ENCODE measurements at regions not wholly inside any gene's neighbourhood (a gene's known extent, or its start where the extent isn't known, plus 50 kb on each side); places are given as distances from the start of the nearest gene placed in this dataset.

DNA sequence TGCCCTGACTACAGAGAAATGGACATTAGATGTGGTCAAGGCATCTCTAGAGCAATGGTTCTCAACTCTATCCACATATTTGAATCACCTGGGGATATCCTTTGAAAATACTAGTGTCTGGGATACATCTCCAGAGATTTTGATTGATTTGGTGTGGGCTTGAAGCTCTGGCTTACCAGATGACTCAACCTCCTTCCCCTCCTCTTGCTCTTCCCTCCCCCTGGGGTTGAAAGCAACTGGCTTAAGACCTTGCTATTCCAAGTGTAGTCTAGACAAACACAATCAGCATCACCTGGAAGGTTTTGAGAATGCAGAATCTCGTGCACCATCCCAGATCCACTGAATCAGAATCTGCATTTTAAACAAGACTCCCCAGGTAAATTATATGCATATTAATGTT lies 183.8 kb downstream of the DAD1 start:
- TF ChIP-seq BHLHE40 (IDR thresholded peaks at IDR 0.05; ENCODE audit: low read depth, low read length) (no peak), USF2 (IDR thresholded peaks at IDR 0.05) (no peak), NFE2L2 (conservative IDR thresholded peaks at IDR 0.05; ENCODE audit: low read length) (no peak), EP300 (IDR thresholded peaks at IDR 0.05) (no peak), CBX8 (IDR thresholded peaks at IDR 0.05) (no peak), POLR2A (IDR thresholded peaks at IDR 0.05; ENCODE audit: low read length) (no peak), CEBPB (IDR thresholded peaks at IDR 0.05) (no peak), MAFK (IDR thresholded peaks at IDR 0.05; ENCODE audit: partially characterized antibody) (no peak), ELK1 (IDR thresholded peaks at IDR 0.05; ENCODE audit: low read depth, low read length) (no peak), MYC (IDR thresholded peaks at IDR 0.05; ENCODE audit: borderline replicate concordance, low read length) (no peak)
- TF ChIP-seq, protein P1, sequence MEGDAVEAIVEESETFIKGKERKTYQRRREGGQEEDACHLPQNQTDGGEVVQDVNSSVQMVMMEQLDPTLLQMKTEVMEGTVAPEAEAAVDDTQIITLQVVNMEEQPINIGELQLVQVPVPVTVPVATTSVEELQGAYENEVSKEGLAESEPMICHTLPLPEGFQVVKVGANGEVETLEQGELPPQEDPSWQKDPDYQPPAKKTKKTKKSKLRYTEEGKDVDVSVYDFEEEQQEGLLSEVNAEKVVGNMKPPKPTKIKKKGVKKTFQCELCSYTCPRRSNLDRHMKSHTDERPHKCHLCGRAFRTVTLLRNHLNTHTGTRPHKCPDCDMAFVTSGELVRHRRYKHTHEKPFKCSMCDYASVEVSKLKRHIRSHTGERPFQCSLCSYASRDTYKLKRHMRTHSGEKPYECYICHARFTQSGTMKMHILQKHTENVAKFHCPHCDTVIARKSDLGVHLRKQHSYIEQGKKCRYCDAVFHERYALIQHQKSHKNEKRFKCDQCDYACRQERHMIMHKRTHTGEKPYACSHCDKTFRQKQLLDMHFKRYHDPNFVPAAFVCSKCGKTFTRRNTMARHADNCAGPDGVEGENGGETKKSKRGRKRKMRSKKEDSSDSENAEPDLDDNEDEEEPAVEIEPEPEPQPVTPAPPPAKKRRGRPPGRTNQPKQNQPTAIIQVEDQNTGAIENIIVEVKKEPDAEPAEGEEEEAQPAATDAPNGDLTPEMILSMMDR (IDR thresholded peaks at IDR 0.05), result no peak
